Skin epidermis (tissue), 12 donors: ENCODE measurements at regions not wholly inside any gene's neighbourhood (a gene's known extent, or its start where the extent isn't known, plus 50 kb on each side); places are given as distances from the start of the nearest gene placed in this dataset.
A peak's percentile ranks its signal among the peaks of the same experiment; 100 is the strongest.

Source experiments
- H3K27ac ChIP-seq, 21 experiments: fragments of 200-600 bp; sonication (generic) in 11 of 21; one replicate each; pipeline ENCODE4 v1.5.0; 2020; ENCODE audit warnings: mild to moderate bottlenecking in 3 of 21, inconsistent platforms in 2 of 21, moderate library complexity in 2 of 21
- H3K4me3 ChIP-seq, 7 experiments: fragments of 200-600 bp; sonication (generic) in 2 of 7; one replicate each; pipeline ENCODE4 v1.5.0; 2020; ENCODE audit warnings: inconsistent platforms in 2 of 7, mild to moderate bottlenecking in 2 of 7, moderate library complexity in 1 of 7

DNA sequence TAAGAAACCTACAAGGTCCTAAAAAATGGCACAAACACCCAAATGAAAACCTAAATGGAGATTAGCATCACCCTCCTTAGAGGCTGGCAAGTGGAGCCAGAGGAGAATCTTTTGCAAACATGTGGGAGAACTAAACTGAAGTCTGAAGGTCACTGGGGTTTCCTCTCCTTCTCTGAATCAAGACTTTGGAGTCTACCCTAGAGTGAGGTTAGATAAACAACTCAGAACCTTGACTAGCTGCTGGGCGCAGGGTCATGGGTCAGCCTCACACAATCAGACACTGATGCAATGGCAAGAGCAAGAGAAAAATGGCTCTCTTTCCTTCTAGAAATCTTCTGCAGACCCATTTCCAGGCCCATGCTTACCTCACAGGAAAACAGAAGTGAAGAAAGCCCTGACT lies 165.8 kb downstream of the KCTD12 start:
- no peak overlapping the region for H3K4me3 ChIP-seq
- no peak overlapping the region for H3K27ac ChIP-seq

DNA sequence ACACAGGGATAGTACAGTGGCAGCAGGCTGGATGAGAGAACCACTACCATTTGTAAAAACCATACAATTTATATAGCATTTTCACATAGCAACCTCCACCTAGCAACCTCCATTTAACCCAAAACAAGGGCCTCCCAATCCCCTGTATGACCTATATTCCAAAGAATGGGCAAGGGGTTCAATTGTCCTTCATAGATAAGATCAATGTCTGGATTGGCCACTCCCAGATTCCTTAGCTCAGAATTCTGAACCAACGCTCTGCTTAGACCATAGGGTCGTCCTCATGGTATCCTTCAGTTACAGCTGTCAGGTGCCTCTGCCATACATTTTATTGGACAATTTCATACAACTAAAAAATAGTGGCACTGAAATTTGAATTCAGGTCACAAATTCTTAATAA lies 166.2 kb downstream of the KCTD12 start:
- Histone ChIP-seq H3K27ac (no peak overlapping the region), H3K4me3 (no peak overlapping the region)

DNA sequence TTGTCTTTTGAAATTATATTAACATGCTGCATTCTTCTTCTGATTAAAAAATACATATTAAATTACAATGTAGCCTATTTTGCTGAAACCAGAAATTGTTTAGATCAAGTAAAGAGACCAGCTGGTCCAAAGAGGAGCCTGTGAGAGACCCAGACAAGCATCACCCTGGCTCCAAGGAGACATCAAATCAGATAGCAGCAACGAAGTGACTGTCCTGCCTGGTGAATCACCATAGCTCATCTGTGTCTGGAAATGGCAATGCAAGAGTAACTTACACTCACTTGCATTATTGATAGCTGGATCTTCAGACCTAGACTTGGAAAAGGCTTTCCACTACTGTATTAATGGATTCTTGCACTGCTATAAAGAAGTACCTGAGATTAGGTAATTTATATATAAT lies 169.1 kb downstream of the KCTD12 start:
- Histone ChIP-seq H3K27ac (no peak overlapping the region), H3K4me3 (no peak overlapping the region)

DNA sequence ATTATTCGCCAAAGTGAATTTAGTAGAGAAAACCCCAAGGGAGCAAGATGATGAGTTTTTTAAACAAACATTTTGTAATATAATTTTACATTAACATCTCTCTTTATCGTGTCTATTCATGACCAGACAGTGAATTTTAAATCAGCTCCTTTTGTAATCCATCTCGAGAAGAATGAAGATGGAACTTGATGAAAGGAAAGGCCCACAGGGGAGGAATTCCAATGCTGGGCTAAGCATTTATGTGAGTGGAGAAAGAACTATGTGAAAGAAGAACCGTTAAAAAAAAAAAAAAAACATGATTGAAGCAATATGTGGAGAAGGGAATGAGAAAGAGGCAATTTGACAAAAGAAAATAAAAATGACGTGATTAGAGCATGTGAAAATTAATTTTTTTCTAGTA lies 170.6 kb downstream of the KCTD12 start:
- Histone ChIP-seq H3K27ac (no peak overlapping the region), H3K4me3 (no peak overlapping the region)

DNA sequence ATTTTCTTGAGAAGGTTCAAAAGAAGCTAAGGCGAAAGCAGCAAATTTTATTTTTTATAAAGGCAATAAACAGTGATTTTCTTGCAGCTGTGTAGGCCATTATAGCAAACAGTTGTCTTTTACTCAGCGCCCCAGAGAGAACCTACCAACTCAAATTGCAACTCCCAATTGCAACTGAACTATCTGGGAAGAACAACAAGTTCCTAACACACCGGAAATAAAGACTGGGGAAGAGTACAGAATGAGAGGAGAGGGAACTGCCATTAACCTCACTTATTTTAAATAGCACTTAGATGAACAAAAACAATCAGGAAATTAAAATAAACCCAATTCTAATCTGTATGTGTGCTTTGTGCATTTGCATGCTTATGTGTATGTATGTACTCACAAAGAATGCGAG lies 171.1 kb downstream of the KCTD12 start:
- H3K4me3 ChIP-seq, result no peak overlapping the region
- no peak overlapping the region for H3K27ac ChIP-seq

DNA sequence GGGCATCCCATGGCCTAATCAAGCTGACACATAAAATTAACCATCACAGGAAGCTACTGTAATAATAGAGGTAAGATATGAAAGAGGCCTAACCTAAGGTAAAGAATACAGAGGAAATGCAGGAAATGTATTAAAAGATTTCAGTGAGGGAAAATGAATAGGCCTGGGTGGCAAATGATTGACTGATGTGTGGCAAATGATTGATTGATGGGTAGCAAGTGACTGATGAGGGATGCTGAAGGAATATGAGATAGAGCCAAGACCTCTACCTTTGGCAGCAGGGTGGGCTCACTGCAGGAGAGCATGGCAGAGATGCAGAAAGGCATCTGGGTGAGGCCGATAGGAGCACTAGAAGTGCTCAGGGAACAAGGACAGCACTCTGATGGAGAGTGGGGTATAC lies 172.9 kb downstream of the KCTD12 start:
- no peak overlapping the region for H3K27ac ChIP-seq
- no peak overlapping the region for H3K4me3 ChIP-seq

DNA sequence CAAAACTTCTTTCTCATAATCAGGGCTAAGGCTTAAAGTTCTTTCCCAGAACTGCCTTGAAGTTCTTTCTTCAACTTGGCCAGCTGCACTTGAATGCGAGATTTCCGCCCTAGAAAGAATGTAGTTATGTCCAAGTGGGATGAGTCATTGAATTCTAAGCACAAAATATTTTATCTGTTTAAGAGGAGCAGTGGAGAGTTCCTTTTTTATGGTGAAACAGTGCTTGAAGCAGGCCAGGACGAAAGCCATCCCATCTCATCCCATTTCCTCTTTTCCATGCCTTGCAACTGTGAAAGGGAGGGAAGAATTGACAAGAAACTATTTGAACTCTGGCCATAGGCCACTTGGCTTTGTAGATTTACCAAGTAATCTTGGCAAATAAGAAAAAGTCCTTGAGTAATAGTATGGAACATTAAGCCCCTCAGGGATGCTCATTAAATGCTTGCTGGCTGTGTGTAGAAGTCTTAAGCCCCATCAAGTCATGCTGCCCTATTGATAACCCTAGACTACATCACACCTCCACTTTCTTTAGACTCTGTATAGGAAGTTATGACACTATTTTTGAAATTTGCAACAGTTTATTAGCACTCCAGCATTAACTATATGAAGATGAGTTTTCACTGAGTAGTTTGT lies 174.5 kb downstream of the KCTD12 start:
- no peak overlapping the region for H3K4me3 ChIP-seq
- H3K27ac ChIP-seq, result peak overlapping the region in 5 of 21 experiments; percentile 27 to 67 (median 58)

DNA sequence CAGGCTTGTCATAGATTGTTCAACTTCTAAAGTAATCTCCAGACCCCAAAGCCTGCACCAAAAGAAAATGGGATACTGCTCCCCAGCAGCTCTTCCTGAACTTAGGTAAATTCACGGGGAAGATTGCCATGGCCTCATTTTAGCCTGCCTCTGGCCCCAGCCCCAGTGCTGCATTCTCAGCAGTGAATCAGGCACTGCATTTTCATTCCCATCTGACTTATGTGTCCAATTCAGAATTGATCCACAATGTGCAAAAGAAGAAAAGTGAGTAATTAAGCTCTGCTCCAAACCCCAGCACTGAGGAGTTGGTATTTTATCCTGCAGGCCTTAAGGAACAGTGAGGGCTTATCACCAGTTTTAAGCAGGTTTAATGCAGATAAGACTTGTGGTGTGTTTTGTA lies 176.4 kb downstream of the KCTD12 start:
- peak overlapping the region in 1 of 21 experiments; percentile 67 for H3K27ac ChIP-seq
- H3K4me3 ChIP-seq, result no peak overlapping the region

DNA sequence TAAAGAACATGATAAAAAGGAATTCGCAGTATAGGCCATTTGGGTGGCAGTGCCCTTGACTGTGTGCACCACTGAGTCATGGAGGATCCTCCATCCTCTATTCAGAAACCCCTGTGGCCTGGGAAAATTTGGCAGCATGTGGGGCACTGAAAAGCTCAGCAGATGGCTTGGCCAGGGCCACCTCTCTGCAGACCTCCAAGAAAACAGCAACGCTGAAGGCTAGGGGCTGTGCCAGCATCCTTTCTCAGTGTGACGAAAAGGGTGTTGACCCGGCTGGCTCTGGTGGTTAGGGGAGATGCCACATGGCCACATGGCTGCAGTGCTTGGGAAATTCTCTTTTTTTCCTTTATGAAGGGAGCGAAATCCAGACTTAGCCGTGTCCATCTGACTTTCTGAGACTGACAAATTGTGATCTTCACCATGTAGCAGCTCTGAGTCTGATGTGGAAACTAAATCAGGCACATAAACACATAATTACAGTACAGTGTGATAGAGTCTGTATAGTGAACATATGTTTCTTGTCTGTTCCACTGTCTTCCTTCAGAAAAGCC lies 178.0 kb downstream of the KCTD12 start:
- Histone ChIP-seq H3K27ac (no peak overlapping the region), H3K4me3 (no peak overlapping the region)

DNA sequence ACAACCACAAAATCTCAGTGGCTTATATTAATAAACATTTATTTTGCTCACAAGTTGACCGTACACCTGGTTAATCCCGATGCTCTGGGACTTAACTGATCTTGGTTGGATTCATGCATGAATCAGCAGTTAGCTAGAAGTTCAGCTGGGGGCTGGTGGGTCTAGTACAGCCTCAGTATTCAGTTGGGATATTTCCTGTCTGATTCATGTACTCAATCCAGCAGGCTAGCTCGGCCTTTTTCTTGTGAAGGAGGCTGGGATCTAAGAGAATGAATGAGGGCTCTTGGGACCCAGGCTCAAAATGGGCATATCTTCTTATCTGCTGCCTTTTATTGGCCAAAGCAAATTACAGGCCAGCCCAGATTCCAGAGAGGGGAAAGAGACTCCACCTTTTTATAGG lies 178.8 kb downstream of the KCTD12 start:
- no peak overlapping the region for H3K27ac ChIP-seq
- no peak overlapping the region for H3K4me3 ChIP-seq

DNA sequence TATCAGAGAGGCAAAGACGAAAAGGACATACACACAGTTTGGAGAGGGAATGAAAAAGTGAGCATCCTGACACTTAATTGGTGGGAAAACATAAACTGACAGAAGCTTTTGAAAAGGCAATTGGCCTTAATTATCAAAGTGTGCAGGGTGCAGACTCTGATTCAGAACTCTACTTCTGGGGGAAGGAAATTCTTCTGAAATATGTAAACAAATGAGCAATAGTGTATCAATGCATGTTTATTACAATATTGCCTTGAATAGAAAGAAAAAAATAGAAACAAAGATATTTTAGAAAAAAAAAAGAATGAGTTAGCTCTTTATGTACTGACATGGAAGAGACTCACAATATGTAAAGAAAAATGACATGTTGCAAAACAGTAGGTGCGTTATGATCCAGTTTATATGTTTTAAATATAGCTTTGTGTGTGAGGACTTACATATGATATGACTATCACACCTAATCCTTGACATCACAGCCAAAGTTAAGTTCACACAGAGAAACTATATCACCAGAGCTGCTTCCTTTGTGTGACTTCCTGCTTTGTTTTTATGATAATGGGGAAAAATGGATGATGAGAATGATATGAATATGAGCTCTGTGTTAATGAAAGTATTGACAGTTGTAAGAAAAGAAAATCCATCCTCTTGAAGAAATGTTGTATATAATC lies 182.4 kb downstream of the KCTD12 start:
- no peak overlapping the region for H3K27ac ChIP-seq
- no peak overlapping the region for H3K4me3 ChIP-seq

DNA sequence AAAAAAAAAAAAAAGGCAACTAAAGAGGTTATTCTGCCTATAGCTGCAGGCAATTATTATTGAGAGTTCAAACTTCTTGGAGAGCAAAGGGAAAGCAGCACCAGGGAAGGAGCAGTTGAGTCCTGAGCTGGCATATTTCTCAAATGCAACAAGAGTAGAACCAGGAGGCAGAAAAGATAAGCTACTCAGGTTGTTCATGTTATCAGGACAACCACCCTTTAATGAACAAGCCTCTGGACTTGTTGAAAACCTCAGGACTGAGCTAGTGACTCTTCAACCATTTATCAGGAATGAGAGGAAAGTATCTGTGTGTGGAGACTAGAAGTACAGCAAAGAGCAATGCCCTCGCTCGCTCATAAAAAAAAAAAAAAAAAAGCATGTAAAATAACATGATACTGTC lies 183.0 kb downstream of the KCTD12 start:
- no peak overlapping the region for H3K4me3 ChIP-seq

DNA sequence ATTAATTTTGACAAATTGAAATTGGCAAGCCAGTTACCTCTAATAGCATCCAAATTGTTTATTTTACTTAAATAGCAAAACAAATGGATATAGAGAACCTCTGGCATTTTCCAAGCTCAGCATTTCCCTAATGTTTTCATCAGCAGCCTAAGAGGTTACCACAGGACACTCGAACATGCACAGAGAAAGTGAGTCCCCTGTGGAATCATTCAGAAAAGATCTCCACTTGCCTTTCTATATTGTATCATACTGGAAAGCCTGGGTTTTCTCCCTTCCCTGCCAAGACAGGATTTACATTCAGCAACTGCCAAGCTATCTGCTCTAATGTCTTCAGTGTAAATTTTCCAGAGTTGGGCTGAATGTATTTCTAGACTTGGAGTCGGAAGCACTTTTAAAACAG lies 188.9 kb downstream of the KCTD12 start:
- Histone ChIP-seq H3K4me3 (no peak overlapping the region), H3K27ac (no peak overlapping the region)

More for the DNA sequence above, 183.0 kb downstream of the KCTD12 start:
- no peak overlapping the region for H3K27ac ChIP-seq

DNA sequence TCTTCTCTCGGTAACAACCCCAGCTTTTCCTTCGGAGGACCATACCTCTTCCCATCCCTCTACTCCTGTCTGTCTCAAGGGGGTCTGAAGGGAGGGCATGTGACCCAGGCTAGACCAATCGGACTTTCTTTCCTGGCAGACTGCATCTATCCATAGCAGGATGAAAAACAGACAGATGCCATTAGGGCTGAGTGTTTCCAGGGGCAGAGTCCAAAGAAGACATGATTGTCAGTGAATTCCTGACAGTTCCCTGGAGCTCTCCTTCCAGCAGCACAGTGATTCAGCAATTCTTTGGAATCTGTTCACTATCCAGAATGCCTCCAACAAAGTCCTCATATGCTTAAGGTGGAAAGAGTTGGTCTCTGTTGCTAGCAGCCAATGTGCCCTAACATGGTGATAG lies 189.8 kb downstream of the KCTD12 start:
- Histone ChIP-seq H3K27ac (no peak overlapping the region), H3K4me3 (no peak overlapping the region)

DNA sequence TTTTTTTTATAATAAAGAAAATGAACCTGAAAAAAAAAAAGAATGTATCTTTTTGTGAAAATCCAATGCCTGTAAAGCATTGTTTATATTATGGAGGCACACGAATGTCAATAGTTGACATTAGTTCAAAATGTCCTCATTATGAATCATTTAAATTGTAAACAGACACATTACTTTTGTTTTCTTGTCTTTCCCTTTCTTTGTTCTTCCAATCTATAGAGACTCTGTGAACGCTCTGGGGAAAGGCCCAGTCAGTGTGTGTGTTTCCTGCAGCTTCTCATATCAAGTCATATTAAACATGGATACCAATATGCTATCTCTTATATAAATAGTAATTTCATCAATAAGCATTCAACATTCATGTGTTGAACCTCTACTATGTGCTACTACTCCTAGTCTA lies 193.1 kb downstream of the KCTD12 start:
- Histone ChIP-seq H3K27ac (no peak overlapping the region), H3K4me3 (no peak overlapping the region)

DNA sequence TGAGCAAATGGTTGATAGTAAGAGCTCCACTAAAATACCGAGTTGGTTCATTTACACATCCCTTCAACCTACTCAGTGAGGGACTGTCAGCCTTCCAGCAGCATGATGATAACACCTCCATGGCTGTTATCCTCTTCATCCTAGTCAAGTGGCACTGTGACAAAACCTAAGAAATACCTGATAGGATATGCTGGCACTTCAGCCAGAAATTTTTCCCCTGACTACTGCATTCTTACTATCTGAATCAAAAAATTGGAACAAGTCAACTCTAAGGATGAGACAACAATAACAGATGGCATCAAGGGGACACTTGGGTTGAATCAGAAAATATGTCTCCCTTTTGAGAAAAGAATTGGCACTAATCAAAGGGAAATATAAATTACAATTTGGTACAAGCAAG lies 193.9 kb downstream of the KCTD12 start:
- no peak overlapping the region for H3K4me3 ChIP-seq
- no peak overlapping the region for H3K27ac ChIP-seq

DNA sequence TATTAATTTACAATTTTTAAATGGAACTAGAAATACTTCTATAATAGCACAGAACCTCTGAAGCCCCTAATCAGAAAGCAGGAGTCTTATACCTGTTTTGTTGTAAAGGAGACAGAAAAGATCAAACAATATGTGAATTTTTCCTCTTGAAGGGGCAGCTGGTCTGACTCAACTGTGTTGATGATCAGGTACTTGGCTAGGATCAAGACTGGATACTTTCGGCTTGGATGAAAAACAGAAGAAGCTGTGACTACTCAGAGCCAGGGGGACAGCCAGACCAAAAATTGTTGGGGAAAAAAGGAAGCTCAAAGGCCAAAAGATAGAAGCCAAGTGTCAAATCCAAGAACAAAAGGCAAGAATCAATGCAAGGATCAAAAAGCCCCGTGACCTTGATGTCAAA lies 195.6 kb downstream of the KCTD12 start:
- no peak overlapping the region for H3K27ac ChIP-seq

DNA sequence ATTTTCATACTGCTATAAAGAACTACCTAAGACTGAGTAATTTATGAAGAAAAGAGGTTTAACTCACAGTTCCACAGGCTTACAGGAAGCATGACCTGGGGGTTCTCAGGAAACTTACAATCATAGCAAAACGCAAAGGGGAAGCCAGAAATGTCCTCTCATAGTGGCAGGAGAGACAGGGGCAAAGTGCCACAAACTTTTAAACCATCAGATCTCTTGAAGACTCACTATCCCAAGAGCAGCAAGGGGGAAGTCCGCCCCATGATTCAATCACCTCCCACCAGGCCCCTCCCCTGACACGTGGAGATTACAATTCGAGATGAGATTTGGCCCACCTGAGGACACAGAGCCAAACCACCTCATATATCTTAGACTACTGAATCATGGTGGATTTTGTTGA lies 198.7 kb downstream of the KCTD12 start:
- no peak overlapping the region for H3K4me3 ChIP-seq
- H3K27ac ChIP-seq, result no peak overlapping the region

More for the DNA sequence above, 195.6 kb downstream of the KCTD12 start:
- no peak overlapping the region for H3K4me3 ChIP-seq

DNA sequence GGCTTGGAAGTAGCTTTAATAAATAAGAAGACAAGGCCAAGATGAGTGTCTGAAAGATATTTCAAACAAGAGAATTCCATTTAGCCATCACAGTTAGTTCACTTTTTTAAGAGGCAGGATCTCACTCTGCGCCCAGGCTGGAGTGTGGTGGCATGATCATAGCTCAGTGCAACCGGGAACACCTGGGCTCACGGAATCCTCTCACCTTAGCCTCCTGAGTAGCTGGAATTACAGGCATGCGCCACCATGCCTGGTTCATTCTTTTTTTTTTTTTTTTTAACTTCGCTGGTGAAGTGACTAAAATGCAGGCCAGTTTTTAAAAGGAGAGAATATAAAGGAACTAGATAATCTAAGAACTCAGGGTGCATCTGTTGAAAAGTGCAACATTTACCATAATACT lies 200.3 kb downstream of the KCTD12 start:
- no peak overlapping the region for H3K27ac ChIP-seq
- no peak overlapping the region for H3K4me3 ChIP-seq

DNA sequence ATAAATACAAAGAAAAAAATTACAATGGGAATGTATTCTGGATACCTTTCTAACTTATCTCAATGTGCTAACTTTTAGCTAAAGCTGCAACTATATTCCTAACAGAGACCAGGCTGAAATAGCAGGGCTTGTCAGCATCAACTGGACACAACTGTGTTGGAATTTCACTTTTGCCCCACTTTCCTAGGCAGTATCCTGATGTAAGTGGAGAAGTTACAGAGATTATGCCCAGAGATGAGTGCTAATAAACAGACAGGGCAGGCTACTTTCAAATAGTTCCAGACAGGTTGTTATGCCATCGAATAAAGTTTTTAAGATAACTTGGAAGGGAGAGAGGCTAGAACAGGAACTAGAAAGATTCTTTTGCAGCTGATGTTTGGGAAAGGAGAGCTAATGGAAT lies 201.9 kb downstream of the KCTD12 start:
- Histone ChIP-seq H3K27ac (no peak overlapping the region), H3K4me3 (no peak overlapping the region)

DNA sequence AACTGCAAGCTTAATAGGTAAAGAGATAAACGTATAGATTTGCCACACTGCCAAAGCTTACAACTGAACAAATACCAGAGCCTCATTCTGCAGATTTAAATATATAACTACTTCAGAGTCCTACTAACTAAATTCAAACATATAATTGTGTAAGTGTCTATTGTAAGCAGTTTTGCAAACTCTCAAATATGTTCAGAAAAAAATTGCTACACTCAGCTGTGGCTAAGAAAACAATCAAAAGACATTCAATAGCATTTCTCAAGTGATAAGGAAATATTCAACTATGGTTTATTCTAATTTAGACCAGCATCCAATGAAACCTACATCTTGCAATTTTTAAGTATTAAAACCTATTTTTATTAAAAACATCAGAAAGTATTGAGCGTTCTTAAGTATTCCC lies 202.4 kb downstream of the KCTD12 start:
- Histone ChIP-seq H3K27ac (no peak overlapping the region), H3K4me3 (no peak overlapping the region)

DNA sequence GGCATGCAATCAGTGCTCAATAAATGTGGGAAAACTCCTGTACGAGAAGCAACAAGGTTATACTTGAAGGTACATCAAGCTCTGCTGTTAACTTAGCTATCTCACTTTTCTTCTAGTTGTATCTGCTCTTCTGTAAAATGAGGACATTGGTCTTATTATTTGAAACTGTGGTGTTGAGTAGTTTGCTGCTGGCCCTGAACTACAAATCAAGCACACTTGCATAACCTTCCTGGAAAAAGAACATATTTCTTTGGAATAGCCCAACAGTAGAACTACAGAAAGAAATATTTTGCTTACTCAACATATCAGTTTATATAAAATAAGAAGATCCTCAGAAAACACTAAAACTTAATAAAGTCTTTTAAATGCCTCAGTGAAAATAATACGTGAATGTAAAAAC lies 203.0 kb downstream of the KCTD12 start:
- H3K4me3 ChIP-seq, result no peak overlapping the region
- H3K27ac ChIP-seq, result no peak overlapping the region
